SKM-1 (cell line): ENCODE measurements at regions not wholly inside any gene's neighbourhood (a gene's known extent, or its start where the extent isn't known, plus 50 kb on each side); places are given as distances from the start of the nearest gene placed in this dataset.

Source experiments
- DNase-seq: peaks from one replicate; lab custom pipeline; 2025; ENCODE audit not compliant: unreplicated experiment; lab: John Stamatoyannopoulos, UW

DNA sequence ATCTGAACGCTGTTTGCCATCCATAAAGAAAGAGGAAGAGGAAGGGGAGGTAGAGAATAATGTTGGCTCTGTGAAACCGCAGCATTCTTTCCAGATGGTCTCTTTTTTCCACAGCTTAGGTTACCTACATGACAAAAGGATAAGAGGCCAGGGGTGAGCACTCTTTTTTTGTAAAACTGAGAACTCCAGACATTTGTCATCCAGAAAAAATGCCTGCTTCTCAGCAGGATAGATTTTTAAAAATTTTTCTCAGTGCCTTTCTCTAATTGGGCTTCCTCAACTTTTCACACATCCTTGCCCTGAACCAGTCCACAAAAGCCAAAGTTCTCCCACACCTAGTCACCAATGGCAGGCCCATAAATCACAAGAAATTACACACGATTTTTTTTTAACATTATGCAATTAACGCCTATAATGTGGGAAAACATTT lies 158.1 kb upstream of the TENM3 start:
- no peak for DNase-seq

DNA sequence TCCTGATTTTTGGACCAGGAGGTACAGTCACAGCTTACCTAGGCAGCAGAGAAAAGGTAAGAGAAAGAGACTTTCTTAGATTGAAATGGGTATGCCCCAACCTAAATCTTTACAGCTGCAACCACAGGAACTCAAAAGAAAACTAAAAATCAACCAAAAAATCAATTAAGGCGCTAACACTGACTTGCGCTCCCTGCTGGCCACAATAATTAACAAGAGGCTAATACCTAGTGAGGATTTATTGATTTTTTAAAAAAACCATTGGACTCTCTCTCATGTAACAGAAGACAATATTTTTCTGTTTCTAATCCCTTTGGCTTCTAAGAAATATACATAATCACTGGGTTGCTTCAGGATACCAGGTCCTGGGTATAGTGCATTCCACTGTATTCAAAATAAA lies 153.9 kb upstream of the TENM3 start:
- no peak for DNase-seq

DNA sequence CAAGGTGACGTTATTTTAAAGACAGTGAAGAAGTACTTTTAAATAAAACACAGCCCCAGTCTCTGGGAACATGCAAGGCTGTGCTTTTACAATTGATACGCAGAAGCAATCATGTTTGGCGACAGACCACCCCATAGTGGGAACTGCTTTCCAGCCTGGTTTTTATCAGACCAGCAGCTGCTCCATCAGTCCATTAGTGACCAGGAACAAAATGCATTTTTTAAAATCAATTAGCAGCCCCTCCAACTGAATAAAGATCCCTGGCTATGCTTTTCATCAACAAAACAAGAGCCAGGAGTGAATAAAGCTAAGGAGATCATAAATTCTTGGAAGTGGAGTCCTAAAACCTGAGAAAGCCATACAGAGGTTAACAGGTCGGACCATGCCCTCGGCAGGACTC lies 153.0 kb upstream of the TENM3 start:
- DNase-seq, result no peak

DNA sequence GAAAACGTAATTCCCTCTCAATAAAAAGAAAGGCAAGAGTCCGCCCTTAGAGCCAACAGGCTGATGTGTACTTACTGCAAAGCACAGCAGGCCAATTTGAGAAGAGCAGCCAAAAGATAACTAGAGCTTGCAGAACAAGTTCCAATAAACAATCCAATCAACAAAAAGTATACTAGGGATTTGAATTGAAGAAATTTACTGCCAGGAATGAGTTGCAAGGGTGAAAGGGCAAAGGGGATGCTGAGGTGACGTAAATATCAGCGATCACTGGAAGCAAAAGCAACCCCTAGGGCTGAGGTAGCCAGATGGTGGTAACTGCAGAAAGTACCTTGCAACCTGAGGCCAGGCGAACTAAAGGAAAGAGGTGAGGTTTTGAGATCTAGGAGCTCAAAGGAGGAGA lies 152.1 kb upstream of the TENM3 start:
- DNase-seq, result no peak

DNA sequence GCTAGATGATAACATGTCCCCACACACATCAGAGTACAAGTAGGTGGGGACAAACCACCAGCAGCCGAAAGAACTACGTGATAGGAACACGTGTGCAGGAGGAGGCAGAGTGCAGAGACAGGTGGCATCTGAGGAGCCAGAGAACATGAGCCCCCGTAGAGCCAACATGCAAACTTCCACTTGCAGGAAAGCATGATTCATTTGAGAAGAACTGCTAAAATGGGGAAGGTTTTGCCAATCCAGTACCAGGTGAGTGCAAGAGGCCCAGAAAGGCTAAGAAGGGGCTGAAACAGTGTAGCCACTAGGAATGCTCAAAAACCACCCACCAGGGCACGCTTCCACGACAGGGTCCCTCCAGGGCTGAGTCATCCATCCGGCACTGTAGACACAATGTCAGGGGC lies 149.8 kb upstream of the TENM3 start:
- no peak for DNase-seq

DNA sequence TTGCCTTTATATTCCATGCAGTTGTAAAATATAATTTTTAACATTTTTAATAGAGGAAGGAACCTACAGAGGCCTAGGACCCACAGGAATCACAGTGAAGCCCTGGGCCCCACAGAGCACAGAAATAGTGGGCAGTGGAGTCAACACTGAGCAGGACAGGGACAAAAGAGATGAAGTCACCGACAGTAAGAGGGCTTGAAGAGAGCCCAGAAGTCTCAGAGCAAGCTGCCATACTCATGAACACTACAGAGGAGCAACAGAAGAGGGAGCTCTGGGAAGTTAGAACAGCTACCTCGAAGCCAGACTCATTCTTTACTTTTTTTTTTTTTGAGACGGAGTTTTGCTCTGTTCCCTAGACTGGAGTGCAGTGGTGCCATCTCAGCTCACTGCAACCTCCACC lies 149.3 kb upstream of the TENM3 start:
- DNase-seq, result no peak

DNA sequence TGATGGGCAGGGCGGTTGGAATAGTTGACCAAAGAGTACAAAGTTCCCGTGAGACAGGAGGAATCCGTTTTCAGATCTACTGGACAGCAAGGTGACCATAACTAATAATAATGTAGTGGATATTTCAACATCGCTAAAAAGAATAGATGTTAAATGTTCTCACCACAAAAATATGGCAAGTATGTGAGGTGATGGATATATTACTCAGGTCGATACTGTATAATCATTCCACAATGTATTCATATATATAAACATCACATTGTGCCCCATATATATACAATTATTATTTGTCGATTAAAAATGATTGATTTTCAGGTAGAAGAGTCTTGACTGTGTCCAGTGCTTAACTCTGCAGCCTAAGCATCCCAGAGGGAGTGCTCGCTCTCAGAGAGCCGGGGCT lies 141.6 kb upstream of the TENM3 start:
- no peak for DNase-seq

DNA sequence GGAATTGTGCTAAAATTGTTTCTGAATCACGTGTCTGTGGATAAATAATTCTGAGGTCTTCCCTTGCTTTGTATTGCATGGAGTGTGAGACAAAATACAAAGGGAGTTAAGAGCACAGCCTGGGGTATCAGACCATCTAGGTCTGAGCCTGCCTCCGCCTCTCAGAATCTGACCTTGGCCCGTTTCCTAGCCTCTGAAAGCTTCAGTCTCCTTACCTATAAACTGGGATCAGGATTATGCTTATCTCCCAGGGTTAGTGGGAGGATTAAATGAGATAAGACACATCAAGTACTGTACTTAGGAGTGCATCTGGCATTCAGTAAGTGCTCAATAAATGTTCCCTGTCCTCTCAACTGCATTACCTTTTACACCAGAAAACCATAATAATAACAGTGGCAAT lies 140.6 kb upstream of the TENM3 start:
- DNase-seq, result no peak

DNA sequence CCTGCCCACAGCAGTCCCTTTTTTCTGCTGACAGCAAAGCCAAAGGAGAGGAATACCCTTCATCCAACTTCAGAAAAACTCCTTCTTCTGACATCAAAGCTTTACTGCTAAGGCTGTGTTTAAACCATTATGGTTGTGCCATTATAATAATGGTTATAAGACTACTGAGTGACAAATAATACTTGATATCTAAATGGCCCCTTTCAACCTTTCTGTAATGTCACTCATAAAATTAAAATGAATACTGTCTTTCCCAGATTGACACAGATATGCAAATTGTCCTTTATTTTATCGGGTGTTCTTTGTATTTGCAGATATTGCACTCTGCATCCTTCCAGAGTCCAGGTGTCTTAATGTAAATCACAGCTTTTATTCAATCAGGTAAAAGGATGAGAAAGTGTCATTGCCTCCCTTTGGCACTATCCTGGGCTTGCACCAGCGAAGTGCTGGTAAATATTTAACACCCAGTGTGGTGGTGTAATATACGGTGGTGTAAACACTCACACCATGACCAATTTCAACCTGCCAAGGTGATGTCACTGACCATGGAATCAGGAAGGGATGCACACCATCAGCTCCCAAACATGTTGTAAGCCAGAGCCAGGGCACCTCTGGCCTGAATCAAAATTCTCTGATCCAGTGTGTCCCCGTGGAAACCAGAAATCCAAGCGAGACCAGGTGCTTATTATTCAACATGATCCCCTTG lies 139.4 kb upstream of the TENM3 start:
- DNase-seq, result no peak

DNA sequence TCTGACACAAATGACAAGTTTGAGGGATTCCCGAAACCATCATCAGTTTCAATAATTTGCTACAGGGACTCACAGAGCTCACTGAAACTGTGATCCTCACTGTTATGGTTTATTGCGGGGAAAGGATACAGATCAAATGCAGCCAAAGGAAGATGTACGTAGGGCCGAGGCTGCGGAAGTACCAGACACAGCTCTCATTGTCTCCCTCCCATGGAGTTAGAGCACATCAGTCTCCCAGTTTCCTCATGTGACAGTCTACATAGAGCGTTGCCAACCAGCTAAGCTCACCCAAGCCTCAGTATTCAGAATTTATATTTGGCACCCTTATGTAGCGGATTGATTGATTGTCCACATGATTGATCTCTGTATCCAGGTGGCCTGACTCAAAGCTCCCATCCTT lies 137.8 kb upstream of the TENM3 start:
- no peak for DNase-seq

DNA sequence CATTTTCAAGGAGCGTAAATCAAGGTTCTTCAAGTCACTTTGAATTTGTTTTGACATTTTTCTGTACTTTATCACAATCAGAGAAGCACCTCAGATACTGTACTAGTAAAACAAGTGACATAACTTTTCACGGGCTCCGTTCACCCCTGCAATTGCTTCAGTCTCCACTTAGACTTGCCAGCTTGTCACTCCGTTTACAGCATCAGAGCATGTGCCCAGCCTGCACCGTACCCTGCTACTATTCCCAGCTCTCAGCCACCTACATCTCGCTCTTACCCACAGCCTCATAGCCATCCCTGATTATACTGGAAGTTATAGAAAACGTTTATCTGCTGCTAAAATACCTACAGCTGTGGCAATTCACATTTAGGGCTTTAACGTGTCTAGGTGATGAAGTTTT lies 135.3 kb upstream of the TENM3 start:
- no peak for DNase-seq

DNA sequence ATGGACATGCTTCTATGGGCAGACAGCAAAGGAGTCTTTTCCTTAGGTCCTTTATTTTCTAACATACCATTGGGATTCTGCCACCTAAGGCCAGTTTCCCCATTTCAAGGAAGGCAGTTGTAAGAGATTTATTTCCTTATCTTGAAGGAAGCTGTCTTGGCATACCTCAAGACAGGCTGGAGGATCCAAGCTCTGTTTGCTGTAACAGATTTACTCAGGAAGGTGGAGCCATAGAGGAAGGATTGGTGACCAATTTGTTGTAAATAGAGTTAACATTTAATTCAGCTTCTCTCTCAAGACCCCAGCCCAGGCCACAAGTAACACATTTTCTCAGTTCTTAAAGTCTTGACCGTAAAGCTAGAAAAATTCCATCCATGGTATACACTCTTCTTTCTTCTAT lies 131.6 kb upstream of the TENM3 start:
- no peak for DNase-seq

DNA sequence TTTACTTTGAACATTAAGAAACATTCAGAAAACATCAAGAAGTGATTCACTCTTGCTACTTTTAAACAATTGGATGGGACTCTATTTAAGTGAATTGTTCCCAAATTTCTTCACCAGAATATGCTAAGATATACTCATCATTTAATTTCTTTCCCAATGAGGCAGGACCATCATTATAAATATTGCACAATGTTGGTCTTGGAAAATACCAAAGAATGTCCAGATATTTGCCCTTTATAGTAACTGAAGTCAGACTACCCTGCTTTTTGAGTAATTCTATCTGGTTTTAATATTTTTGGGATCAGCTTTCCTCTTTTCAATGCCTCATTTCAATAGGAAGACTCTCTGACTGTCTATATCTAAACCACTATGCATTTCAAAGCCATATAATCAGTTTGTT lies 129.4 kb upstream of the TENM3 start:
- no peak for DNase-seq

DNA sequence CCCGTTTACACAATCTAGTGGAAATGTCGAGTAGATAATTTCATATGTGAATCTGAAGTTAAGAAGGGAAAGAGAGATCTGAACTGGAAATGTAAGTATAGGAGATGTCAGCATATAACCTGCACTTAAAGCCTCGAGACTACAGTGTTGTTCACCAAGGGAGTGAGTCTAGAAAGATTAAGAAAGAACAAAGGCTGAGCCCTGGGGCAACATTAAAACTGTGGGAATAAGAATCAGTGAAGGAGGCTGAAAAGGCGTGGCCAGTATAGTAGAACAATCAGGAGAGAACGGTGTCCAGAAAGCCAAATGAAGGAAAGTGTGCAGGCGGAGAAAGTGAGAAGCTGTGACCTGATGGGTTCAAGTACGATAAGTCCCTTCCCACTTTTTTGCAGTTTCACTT lies 118.8 kb upstream of the TENM3 start:
- no peak for DNase-seq

DNA sequence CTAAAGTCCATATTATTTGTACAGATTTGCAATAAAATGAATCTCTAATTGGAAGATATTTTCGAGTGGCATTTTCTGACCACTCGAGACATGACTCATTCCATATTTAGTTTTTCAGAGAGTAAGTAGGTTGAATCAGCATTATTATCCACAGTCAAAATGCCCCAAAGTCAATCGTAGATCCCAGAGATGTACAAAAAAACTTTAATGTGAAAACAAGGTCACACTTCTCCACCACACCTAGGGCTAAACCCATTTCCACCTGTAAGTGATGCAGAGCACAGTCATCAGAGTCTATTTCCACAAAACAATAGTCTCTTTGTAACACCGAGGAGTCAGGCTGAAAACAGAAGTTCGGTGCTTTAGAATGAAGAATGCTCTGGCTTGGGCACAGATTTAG lies 117.1 kb upstream of the TENM3 start:
- DNase-seq, result no peak

DNA sequence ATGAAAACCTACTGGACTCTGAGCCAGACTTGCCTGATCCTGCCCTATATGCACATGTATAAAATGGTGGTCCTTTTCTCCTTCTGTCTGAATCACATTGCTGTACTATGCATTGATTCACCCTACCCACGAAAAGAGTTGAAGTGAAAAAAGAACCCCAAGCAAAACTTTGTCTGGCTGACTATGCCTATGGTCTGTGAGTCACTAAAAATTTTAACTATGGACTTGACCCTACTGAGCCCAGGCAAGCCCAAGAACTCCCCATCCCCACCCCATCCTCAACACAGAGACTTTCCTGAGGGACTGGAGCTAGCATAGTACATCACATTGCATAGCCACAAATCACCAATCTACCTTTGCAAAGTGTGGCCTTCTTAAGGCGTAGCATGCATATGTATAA lies 116.6 kb upstream of the TENM3 start:
- no peak for DNase-seq

DNA sequence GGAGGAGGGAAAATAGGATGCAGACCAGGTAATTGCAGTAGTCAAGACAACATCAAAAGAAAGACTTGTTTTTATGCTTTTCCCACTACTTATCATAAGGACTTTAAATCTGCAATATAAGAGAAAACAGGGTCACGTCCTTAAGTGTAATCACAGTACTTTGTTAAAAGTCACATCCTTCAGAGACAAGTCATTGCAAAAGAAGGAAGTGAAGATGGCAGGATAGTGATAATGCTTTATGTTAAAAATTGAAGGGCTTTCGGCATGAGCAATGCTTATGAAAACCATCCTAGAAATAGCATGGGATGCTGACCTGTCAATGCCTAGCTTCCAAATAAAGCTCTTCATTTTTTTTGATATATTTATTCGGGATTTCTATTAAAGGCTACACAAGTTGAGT lies 110.2 kb upstream of the TENM3 start:
- no peak for DNase-seq

DNA sequence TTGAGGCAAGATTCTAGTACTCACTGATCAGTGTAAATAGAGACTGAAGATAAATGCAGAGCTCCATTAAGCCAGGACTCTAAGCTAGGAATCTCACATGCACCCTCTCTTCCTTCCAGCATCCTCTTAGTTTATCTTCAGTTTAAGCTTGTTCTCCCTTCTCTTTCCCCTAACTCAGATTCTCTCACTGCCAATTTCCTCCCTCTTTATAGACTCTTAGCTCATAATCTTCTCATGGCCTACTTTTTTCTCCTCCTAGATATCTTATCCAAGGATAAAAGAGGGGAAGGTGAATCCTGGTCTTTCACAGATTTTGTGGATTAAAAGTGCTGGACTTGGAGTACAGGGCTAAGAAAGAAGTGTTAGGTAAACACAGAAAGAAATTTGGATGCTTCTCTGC lies 108.9 kb upstream of the TENM3 start:
- DNase-seq, result no peak

DNA sequence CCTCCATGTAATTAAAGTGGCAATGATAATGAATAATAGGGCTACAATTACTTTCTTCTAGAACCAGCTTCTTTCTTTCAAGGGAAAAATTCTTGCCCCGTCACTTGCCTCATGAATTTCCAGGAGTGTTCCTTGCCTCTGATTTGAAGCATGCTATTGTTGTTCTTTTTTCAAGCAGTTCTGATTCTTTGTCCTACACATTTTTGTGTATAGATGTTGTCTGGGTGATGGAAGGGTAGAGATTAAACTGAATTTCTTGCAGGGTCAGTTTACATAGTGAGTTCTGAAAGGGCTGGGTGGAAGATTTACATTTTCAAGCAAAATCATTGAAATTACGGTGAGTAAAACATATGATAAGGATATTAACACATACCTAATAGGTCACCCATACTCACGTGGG lies 107.0 kb upstream of the TENM3 start:
- no peak for DNase-seq

DNA sequence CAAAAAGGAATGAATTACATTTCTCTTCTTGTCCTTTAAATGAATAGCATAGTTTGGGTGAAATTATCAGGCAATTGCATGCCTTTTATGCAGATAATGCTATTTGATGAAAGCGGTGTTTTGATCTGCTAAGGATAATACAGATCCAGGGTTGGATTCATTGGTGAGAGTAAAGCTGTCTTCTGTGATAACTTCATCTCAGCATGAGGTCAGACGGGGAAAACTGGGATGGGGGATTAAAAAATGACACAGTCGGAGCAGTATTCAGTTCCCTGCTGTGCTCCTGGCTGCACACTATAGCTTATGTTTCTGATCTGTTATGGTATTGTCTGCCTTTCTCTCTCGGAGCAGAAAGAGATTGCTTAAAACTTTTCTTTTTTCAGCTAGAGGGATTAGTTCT lies 105.9 kb upstream of the TENM3 start:
- no peak for DNase-seq

DNA sequence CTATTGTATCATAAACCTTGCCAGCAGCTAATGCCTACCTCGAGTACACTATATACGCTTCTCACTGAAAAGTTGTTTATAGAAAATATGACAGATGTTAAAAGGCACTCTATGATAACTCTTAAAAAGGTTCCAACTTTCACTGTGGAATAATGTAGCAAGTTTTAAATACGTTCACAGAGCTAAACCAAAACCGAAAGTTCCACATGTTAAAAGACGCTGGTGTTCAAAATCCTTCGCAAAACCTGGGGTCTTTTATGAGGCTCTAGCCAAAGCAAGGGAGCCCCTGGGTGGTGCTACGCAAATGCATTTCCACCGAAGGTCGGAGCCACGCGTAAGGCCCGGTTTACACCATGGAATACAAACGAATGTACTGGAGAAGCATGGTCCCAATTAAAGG lies 103.7 kb upstream of the TENM3 start:
- no peak for DNase-seq

DNA sequence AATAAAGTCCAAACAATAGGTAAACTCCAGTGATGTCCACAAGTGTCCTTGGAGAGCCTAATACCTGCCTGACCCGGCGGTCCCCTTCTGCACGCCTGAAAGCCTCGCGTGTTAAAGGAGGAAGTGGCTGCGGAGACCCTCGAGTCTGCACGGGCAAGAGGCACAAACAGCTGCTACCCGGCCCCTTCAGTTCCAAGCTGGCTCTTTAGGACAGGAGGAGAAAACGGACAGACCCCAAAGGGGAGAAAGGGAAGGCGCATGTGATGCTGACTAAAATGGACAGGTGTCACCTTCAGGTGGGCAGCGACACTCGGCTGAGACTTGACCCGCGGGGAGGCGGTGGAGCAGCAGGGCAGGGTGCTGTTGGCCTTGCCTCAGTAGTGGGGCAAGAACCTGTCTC lies 102.7 kb upstream of the TENM3 start:
- no peak for DNase-seq

DNA sequence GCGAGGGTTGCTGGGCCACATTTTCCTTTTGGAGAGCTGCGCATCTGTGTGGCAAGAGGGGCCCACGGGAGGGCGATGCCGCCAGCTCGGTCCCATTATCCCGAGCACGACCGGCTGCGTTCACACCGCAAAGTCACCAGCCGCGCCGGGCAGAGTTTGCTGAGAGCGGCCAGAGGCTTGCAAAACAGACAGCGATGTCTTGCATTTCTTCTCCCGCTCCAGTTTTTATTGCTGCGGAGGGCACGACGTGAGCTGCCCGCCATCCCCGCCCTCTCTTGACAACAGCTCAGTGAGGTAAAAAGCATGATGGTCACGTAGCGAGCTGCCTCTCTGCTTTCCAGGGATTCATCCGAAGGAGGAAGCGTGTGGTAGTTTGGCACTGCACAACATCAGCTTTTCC lies 102.1 kb upstream of the TENM3 start:
- DNase-seq, result no peak
